ENCODE measurements at regions not wholly inside any gene's neighbourhood (a gene's known extent, or its start where the extent isn't known, plus 50 kb on each side); places are given as distances from the start of the nearest gene placed in this dataset.
"Not testable (repeated sequence)": the region's sequence is repeated elsewhere in the genome, so short reads cannot be mapped to it uniquely, and the experiment has no call there.

DNA sequence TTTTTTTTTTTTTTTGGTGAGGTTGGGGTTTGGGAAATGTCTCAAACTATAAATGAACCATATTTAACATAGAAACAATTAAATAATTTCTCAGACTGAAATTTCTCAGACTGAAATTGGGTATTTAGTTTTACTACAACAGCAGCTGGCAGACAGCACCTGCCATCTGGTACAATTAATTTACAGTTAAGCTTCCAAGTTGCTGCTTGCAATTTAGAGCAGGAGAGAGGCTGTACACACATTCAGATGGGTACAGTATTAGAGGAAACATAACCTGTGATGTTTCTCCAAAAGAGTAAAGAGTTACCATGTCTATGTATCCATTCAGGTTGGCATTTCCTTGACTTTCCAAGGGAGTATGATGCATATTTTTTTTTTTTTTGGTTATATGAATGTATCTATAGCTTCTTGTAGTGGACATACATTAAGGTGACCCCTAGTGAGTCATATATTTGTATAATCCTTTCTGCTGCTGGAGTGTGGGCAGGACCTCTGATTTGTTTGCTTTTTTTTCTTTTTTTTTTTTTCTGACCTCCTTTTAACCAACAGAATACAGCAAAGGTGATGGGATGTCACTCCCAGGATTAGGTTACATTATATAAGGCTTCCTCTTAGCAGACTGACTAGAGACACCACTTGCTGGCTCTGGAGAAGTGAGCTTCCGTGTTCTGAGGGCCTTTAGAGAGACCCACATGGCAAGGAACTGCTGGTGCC is 201.7 kb downstream of the PTH2R start:
- peak; percentile 80 for DNase-seq

- peak; percentile 14 for DNase-seq
Observed at GRCh38 chr2:208609166-208609804, 202.7 kb downstream of the PTH2R start.

- not testable (repeated sequence) for DNase-seq
Observed at GRCh38 chr2:208615675-208616074, 209.1 kb downstream of the PTH2R start.

DNA sequence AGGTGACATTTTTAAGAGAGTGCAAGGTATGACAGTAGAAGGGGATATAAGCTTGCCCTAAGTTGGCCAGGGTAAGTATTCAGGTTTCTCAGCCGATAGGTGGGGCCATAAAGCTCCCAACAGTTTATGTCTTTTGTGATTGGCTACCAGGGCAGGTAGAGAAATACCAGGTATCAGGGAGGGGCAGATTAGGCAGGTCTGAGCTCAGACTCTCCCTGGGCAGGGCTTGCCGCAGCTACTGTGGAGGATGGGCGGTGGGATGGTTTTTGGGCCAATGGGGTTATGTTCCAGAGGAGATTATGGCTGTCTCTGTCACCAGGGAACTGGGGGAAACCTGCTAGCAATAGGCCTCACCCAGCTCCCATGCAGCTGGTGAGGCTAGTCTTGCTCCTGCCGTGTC is 211.6 kb downstream of the PTH2R start:
- no peak for DNase-seq

GRCh38 chr2:208619993-208620392 is 213.4 kb downstream of the PTH2R start:
- no peak for DNase-seq

- peak; percentile 9 for DNase-seq
Observed at GRCh38 chr2:208620487-208620978, 213.9 kb downstream of the PTH2R start.

GRCh38 chr2:208627110-208627884 is 220.7 kb downstream of the PTH2R start:
- no peak for DNase-seq

- no peak for DNase-seq
Observed at GRCh38 chr2:208627916-208628315, 221.3 kb downstream of the PTH2R start.

GRCh38 chr2:208638059-208638458 is 231.5 kb downstream of the PTH2R start:
- DNase-seq: peak; percentile 68

- no peak for DNase-seq
Observed at GRCh38 chr2:208642125-208642779, 235.7 kb downstream of the PTH2R start.

DNA sequence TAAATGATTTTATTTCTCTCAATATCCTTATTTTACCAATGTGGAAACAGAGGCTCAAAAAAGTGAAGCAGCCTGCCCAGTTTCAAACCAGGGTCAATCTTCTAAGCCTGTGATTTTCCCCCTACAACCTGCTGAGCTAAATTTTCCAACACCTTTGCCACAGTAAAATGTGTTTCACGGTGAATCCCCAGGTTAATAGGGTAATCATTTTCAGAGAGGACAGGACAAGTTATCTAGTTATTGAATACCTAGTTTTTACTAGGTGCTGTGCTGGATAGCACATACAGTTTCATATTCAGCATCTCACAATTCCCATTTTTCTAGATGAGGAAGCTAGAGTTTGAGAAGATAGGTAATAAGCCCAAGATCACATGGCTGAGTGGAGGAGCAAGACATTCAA is 236.6 kb downstream of the PTH2R start:
- DNase-seq: no peak

DNA sequence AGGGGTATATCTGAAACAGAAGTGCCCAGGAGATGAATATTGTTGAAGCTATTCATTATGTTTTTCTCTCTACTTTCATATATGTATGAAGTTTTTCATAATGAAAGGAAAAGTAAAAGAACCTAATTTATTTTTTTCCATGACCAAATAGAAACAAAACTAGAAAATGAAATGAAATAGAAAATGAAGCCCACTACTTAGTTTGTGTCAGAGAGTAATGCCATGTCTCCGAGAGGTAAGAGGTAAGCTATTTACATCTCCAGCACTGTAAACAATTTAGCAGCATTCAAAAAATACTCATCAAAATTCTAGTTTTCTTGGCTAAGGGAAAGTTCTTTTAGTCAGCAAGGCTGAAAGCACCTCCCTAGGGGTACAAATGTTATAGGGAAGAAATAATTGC is 238.6 kb downstream of the PTH2R start:
- DNase-seq: no peak

GRCh38 chr2:208648368-208648767 is 241.8 kb downstream of the PTH2R start:
- no peak for DNase-seq

DNA sequence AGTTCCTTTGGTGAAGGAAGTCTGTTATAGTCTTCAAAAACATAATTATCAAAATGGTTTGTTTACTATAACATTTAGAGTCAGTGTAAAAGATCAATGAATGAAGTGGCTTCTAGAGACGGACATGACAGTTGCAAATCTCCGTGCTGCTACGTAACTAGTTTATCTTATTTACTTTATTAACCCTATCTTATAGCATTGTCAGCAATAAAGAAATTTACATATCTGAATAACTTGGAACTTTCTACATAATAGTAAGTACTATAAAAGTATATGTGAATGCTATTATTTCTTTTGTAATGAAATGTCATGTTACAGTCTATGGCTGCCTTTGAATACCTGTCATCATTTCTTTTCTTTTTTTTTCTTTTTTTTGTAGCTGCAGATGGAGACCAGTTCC is 246.8 kb downstream of the PTH2R start:
- no peak for DNase-seq

DNA sequence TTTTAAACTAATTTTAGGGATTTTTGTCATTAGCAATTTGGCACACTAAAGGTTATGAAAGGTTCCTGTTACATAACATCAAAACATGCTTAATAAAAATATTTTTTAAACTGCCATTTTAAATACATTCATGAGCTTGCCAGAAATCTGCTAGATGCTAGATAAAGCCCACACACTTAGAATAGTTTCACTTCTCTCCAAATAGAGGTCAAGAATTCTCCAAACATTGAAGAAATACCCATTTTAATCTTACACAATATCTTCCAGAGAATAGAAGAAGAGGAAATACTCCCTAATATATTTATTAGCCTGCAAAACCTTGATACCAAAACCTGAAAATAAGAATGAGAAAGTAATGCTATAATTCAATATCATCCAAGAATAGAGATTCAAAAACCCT is 247.5 kb downstream of the PTH2R start:
- DNase-seq: no peak

- DNase-seq: peak; percentile 22
Observed at GRCh38 chr2:208657468-208657867, 250.9 kb downstream of the PTH2R start.

GRCh38 chr2:208669394-208669793 is 262.8 kb downstream of the PTH2R start:
- no peak for DNase-seq

- peak; percentile 14 for DNase-seq
Observed at GRCh38 chr2:208671284-208671683, 264.7 kb downstream of the PTH2R start.

GRCh38 chr2:208671886-208672680 is 265.5 kb downstream of the PTH2R start:
- DNase-seq: peak; percentile 2

GRCh38 chr2:208673631-208674030 is 267.0 kb downstream of the PTH2R start:
- no peak for DNase-seq

- no peak for DNase-seq
Observed at GRCh38 chr2:208674919-208675318, 268.3 kb downstream of the PTH2R start.

GRCh38 chr2:208685929-208686328 is 279.3 kb downstream of the PTH2R start:
- DNase-seq: not testable (repeated sequence)
